Occipital lobe (tissue), 1 donor: ENCODE measurements at regions not wholly inside any gene's neighbourhood (a gene's known extent, or its start where the extent isn't known, plus 50 kb on each side); places are given as distances from the start of the nearest gene placed in this dataset.
"Not testable (repeated sequence)": the region's sequence is repeated elsewhere in the genome, so short reads cannot be mapped to it uniquely, and the experiment has no call there.

Experiments used
- DNase-seq: peaks from one replicate; lab custom pipeline; 2025; lab: John Stamatoyannopoulos, UW

GRCh38 chr14:59055006-59055405 is 133.5 kb upstream of the DAAM1 start:
- no peak for DNase-seq

- peak; percentile 3 for DNase-seq
Observed at GRCh38 chr14:59055439-59056045, 132.9 kb upstream of the DAAM1 start.

GRCh38 chr14:59057551-59057950 is 130.9 kb upstream of the DAAM1 start:
- no peak for DNase-seq

GRCh38 chr14:59058776-59059175 is 129.7 kb upstream of the DAAM1 start:
- DNase-seq, result not testable (repeated sequence)

- no peak for DNase-seq
Observed at GRCh38 chr14:59060841-59061240, 127.6 kb upstream of the DAAM1 start.

GRCh38 chr14:59061292-59061691 is 127.2 kb upstream of the DAAM1 start:
- DNase-seq, result no peak

GRCh38 chr14:59063259-59063658 is 125.2 kb upstream of the DAAM1 start:
- no peak for DNase-seq

GRCh38 chr14:59067127-59067894 is 121.2 kb upstream of the DAAM1 start:
- no peak for DNase-seq

GRCh38 chr14:59069163-59069854 is 119.2 kb upstream of the DAAM1 start:
- no peak for DNase-seq

- no peak for DNase-seq
Observed at GRCh38 chr14:59075506-59075905, 113.0 kb upstream of the DAAM1 start.

GRCh38 chr14:59081720-59082119 is 106.7 kb upstream of the DAAM1 start:
- no peak for DNase-seq

- DNase-seq, result no peak
Observed at GRCh38 chr14:59085207-59085739, 103.2 kb upstream of the DAAM1 start.

GRCh38 chr14:59086241-59086882 is 102.1 kb upstream of the DAAM1 start:
- DNase-seq, result no peak

- DNase-seq, result no peak
Observed at GRCh38 chr14:59087240-59087639, 101.2 kb upstream of the DAAM1 start.

GRCh38 chr14:59087711-59088110 is 100.8 kb upstream of the DAAM1 start:
- DNase-seq, result no peak

- no peak for DNase-seq
Observed at GRCh38 chr14:59090572-59090971, 97.9 kb upstream of the DAAM1 start.

GRCh38 chr14:59091404-59091803 is 97.1 kb upstream of the DAAM1 start:
- DNase-seq, result no peak

GRCh38 chr14:59091976-59092375 is 96.5 kb upstream of the DAAM1 start:
- DNase-seq, result no peak

- DNase-seq, result no peak
Observed at GRCh38 chr14:59093902-59094301, 94.6 kb upstream of the DAAM1 start.

GRCh38 chr14:59096303-59096702 is 92.2 kb upstream of the DAAM1 start:
- no peak for DNase-seq

GRCh38 chr14:59097681-59098080 is 90.8 kb upstream of the DAAM1 start:
- DNase-seq, result no peak

GRCh38 chr14:59098377-59098776 is 90.1 kb upstream of the DAAM1 start:
- DNase-seq, result no peak
